Astrocyte (in vitro differentiated cells and primary cell): ENCODE measurements at regions not wholly inside any gene's neighbourhood (a gene's known extent, or its start where the extent isn't known, plus 50 kb on each side); places are given as distances from the start of the nearest gene placed in this dataset.
"Not testable (repeated sequence)": the region's sequence is repeated elsewhere in the genome, so short reads cannot be mapped to it uniquely, and the experiment has no call there.

ENCODE experiments used
- DNase-seq: peaks from one replicate; pipeline ENCODE4 v3.0.0-alpha.2; 2010; ENCODE audit warnings: low read depth
- FAIRE-seq: peaks from 2 replicates; lab custom pipeline; 2011; peaks lifted over from hg19 to GRCh38; lab: Jason Lieb, UNC
- H2AFZ ChIP-seq: 2 replicates; pipeline ENCODE4 v1.6.0; 2012; ENCODE audit warnings: low read depth, low read length, inconsistent platforms
- H3K27ac ChIP-seq: 2 replicates; pipeline ENCODE4 v1.5.1; 2011; ENCODE audit warnings: low read depth, low read length, inconsistent platforms
- H3K27me3 ChIP-seq: 2 replicates; pipeline ENCODE4 v1.6.0; 2011; ENCODE audit warnings: low read length, inconsistent platforms; ENCODE audit not compliant: insufficient read depth
- H3K36me3 ChIP-seq: 2 replicates; pipeline ENCODE4 v1.5.1; 2011; ENCODE audit warnings: low read length, inconsistent platforms; ENCODE audit not compliant: insufficient read depth
- H3K4me1 ChIP-seq: 2 replicates; pipeline ENCODE4 v1.5.1; 2011; ENCODE audit warnings: low read length, inconsistent platforms; ENCODE audit not compliant: insufficient read depth
- H3K4me2 ChIP-seq: 2 replicates; pipeline ENCODE4 v1.6.0; 2012; ENCODE audit warnings: low read length, inconsistent platforms
- H3K4me3 ChIP-seq: 2 replicates; pipeline ENCODE4 v1.5.1; 2011; ENCODE audit warnings: low read depth, mild to moderate bottlenecking, low read length, inconsistent platforms; ENCODE audit not compliant: insufficient read depth
- H3K79me2 ChIP-seq: 2 replicates; pipeline ENCODE4 v1.6.0; 2012; ENCODE audit warnings: mild to moderate bottlenecking, low read length, inconsistent platforms; ENCODE audit not compliant: insufficient read depth
- H3K9ac ChIP-seq: 2 replicates; pipeline ENCODE4 v1.6.0; 2012; ENCODE audit warnings: mild to moderate bottlenecking, low read length, inconsistent platforms
- H3K9me3 ChIP-seq: 2 replicates; pipeline ENCODE4 v1.5.1; 2012; ENCODE audit warnings: low read depth, mild to moderate bottlenecking, low read length, inconsistent platforms; ENCODE audit not compliant: insufficient read depth
- H4K20me1 ChIP-seq: 2 replicates; pipeline ENCODE4 v1.6.0; 2012; ENCODE audit warnings: low read length, inconsistent platforms; ENCODE audit not compliant: insufficient read depth
- H3K27ac Mint-ChIP-seq: one replicate; pipeline ENCODE4 v1.8.0; 2021; ENCODE audit warnings: mild to moderate bottlenecking, mixed read lengths; ENCODE audit not compliant: unreplicated experiment
- H3K27me3 Mint-ChIP-seq: one replicate; pipeline ENCODE4 v1.8.0; 2021; ENCODE audit warnings: low read depth, mixed read lengths; ENCODE audit not compliant: unreplicated experiment
- H3K36me3 Mint-ChIP-seq: one replicate; pipeline ENCODE4 v1.8.0; 2021; ENCODE audit warnings: low read depth, mixed read lengths; ENCODE audit not compliant: unreplicated experiment
- H3K4me1 Mint-ChIP-seq: one replicate; pipeline ENCODE4 v1.8.0; 2021; ENCODE audit warnings: low read depth, mixed read lengths; ENCODE audit not compliant: unreplicated experiment
- H3K4me3 Mint-ChIP-seq: one replicate; pipeline ENCODE4 v1.8.0; 2021; ENCODE audit warnings: mild to moderate bottlenecking, moderate library complexity, mixed read lengths; ENCODE audit not compliant: unreplicated experiment
- H3K9me3 Mint-ChIP-seq: one replicate; pipeline ENCODE4 v1.8.0; 2021; ENCODE audit warnings: mild to moderate bottlenecking, mixed read lengths; ENCODE audit not compliant: unreplicated experiment

GRCh38 chr1:121092329-121092968, 91.7 kb downstream of the FAM72B start:
- peak; percentile 6 for DNase-seq
- H3K4me1 ChIP-seq, H2AFZ ChIP-seq, H4K20me1 ChIP-seq, H3K27me3 Mint-ChIP-seq, FAIRE-seq, H3K36me3 ChIP-seq, H3K4me1 Mint-ChIP-seq, H3K36me3 Mint-ChIP-seq, H3K4me3 Mint-ChIP-seq, H3K79me2 ChIP-seq, H3K9me3 ChIP-seq, H3K27me3 ChIP-seq, H3K4me3 ChIP-seq, H3K27ac Mint-ChIP-seq, H3K4me2 ChIP-seq, H3K9ac ChIP-seq, H3K27ac ChIP-seq, H3K9me3 Mint-ChIP-seq: not testable (repeated sequence)

GRCh38 chr1:121095014-121095413, 89.1 kb downstream of the FAM72B start:
- H3K4me2 ChIP-seq, FAIRE-seq, H4K20me1 ChIP-seq, H3K4me3 ChIP-seq, H3K27me3 ChIP-seq, H3K36me3 ChIP-seq, H3K4me1 ChIP-seq, H3K36me3 Mint-ChIP-seq, H3K9me3 ChIP-seq, H3K79me2 ChIP-seq, H2AFZ ChIP-seq, H3K4me3 Mint-ChIP-seq, H3K4me1 Mint-ChIP-seq, H3K27ac ChIP-seq, H3K27me3 Mint-ChIP-seq, H3K9me3 Mint-ChIP-seq, DNase-seq, H3K27ac Mint-ChIP-seq, H3K9ac ChIP-seq: not testable (repeated sequence)

DNA sequence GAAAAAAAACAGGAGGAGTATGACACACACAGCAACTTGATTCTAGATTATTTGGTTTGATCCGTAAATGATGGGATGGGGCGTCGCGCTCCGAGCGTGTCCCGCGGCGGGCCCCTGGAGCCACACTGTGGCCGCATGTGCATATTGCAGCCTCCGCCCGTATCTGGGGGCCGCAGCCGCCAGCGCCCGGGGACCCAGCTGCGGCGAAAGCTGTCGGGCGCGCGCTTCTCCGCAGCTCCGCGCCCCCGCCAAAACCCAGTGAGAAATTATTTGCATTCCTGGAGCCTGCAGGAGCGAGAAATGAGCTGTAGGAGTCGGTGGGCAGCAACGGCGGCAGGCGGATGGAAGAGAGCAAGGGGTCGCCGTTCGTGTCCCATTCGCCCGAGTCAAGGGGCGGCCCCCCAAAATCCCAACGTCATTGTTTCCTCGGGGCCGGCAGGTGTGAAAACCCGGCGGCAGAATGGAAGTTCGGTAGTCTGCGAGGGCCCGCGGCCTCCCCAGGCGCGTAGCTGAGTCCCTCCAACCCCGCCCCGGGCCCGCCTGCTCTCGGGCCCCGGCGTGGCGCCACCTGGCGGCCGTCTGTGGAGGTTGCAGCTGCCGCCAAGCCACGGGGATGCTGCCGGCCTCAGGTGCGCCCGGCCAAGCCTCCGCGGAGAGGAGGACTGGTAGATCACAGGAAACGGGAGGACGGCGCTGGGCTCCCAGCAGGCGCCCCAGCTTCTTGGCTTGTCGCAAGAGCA, 86.8 kb downstream of the FAM72B start:
- not testable (repeated sequence) for H3K36me3 ChIP-seq, H3K27ac ChIP-seq, H2AFZ ChIP-seq, H3K27ac Mint-ChIP-seq, FAIRE-seq, H3K4me1 ChIP-seq, H3K27me3 Mint-ChIP-seq, H3K9ac ChIP-seq, H4K20me1 ChIP-seq, H3K9me3 ChIP-seq, H3K36me3 Mint-ChIP-seq, H3K9me3 Mint-ChIP-seq, H3K27me3 ChIP-seq, H3K79me2 ChIP-seq, H3K4me3 ChIP-seq, H3K4me1 Mint-ChIP-seq
- peak; percentile 13 for DNase-seq
- H3K4me3 Mint-ChIP-seq, result peak overlapping the region; percentile 45
- peak overlapping the region; percentile 33 for H3K4me2 ChIP-seq

- not testable (repeated sequence) for H3K79me2 ChIP-seq, H3K27me3 Mint-ChIP-seq, H3K27me3 ChIP-seq, H3K9me3 Mint-ChIP-seq, H3K27ac ChIP-seq, H3K9me3 ChIP-seq, H3K27ac Mint-ChIP-seq, H3K4me3 Mint-ChIP-seq, H4K20me1 ChIP-seq, DNase-seq, H3K4me1 Mint-ChIP-seq, H3K4me3 ChIP-seq, H3K9ac ChIP-seq, H3K36me3 ChIP-seq, FAIRE-seq, H3K36me3 Mint-ChIP-seq, H2AFZ ChIP-seq, H3K4me1 ChIP-seq
- peak overlapping the region; percentile 33 for H3K4me2 ChIP-seq
Measured at GRCh38 chr1:121097867-121098215, 86.3 kb downstream of the FAM72B start.

DNA sequence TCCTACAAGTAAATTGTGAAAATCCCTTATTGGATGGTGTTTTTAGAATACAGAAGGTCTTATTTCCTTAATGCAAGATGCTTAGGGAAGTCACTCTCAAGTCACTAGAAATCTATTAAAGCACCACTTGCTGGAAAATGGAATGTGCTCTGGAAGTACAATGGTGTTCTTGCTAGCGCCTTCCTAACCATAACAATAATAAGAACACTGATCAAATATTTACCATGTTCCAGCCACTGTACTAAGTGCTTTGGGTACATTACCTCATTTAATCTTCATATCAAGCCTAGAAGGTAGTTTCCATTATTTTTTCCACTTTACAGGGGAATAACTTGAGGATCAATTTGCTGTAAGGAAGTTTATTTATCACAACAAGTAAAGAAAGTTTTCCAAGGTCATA, 75.1 kb downstream of the FAM72B start:
- H3K27ac Mint-ChIP-seq, H3K4me1 Mint-ChIP-seq, H3K27me3 ChIP-seq, H3K9me3 ChIP-seq, H3K36me3 ChIP-seq, H4K20me1 ChIP-seq, H3K27me3 Mint-ChIP-seq, H3K36me3 Mint-ChIP-seq, H3K27ac ChIP-seq, H3K4me3 Mint-ChIP-seq, H3K9ac ChIP-seq, H3K9me3 Mint-ChIP-seq, H3K4me1 ChIP-seq, DNase-seq, H3K79me2 ChIP-seq, H3K4me3 ChIP-seq, H2AFZ ChIP-seq, FAIRE-seq, H3K4me2 ChIP-seq: not testable (repeated sequence)
